Hippocampal formation (tissue), 2 donors: ENCODE measurements at regions not wholly inside any gene's neighbourhood (a gene's known extent, or its start where the extent isn't known, plus 50 kb on each side); places are given as distances from the start of the nearest gene placed in this dataset.

Experiments used
- DNase-seq, 2 donors: peaks; one replicate each; lab custom pipeline; 2025; lab: John Stamatoyannopoulos, UW

GRCh38 chr5:24849210-24849609, 204.4 kb upstream of the CDH10 start:
- DNase-seq, result no peak

- DNase-seq, result no peak
Observed at GRCh38 chr5:24831989-24832388, 187.2 kb upstream of the CDH10 start.

GRCh38 chr5:24823625-24824024, 178.8 kb upstream of the CDH10 start:
- DNase-seq, result no peak

GRCh38 chr5:24819841-24820240, 175.1 kb upstream of the CDH10 start:
- DNase-seq, result no peak

GRCh38 chr5:24817966-24818365, 173.2 kb upstream of the CDH10 start:
- DNase-seq, result no peak

- no peak for DNase-seq
Observed at GRCh38 chr5:24816206-24816605, 171.4 kb upstream of the CDH10 start.

- no peak for DNase-seq
Observed at GRCh38 chr5:24805230-24805629, 160.5 kb upstream of the CDH10 start.

GRCh38 chr5:24804221-24804681, 159.5 kb upstream of the CDH10 start:
- no peak for DNase-seq

- DNase-seq, result no peak
Observed at GRCh38 chr5:24791326-24791725, 146.5 kb upstream of the CDH10 start.

- DNase-seq, result no peak
Observed at GRCh38 chr5:24789611-24790351, 145.0 kb upstream of the CDH10 start.

GRCh38 chr5:24788829-24789514, 144.2 kb upstream of the CDH10 start:
- peak in 1 of 2 donors; percentile 33 for DNase-seq

- DNase-seq, result no peak
Observed at GRCh38 chr5:24786108-24786507, 141.3 kb upstream of the CDH10 start.

GRCh38 chr5:24783596-24783995, 138.8 kb upstream of the CDH10 start:
- no peak for DNase-seq

GRCh38 chr5:24777392-24777791, 132.6 kb upstream of the CDH10 start:
- no peak for DNase-seq

- DNase-seq, result no peak
Observed at GRCh38 chr5:24773261-24773660, 128.5 kb upstream of the CDH10 start.

GRCh38 chr5:24767086-24767485, 122.3 kb upstream of the CDH10 start:
- no peak for DNase-seq

GRCh38 chr5:24765219-24765618, 120.4 kb upstream of the CDH10 start:
- no peak for DNase-seq

- DNase-seq, result no peak
Observed at GRCh38 chr5:24750355-24750754, 105.6 kb upstream of the CDH10 start.

- DNase-seq, result no peak
Observed at GRCh38 chr5:24749701-24750100, 104.9 kb upstream of the CDH10 start.

- no peak for DNase-seq
Observed at GRCh38 chr5:24747327-24747726, 102.5 kb upstream of the CDH10 start.

- no peak for DNase-seq
Observed at GRCh38 chr5:24742334-24742733, 97.6 kb upstream of the CDH10 start.

- no peak for DNase-seq
Observed at GRCh38 chr5:24737163-24737562, 92.4 kb upstream of the CDH10 start.

- no peak for DNase-seq
Observed at GRCh38 chr5:24735284-24735683, 90.5 kb upstream of the CDH10 start.

GRCh38 chr5:24732184-24732583, 87.4 kb upstream of the CDH10 start:
- no peak for DNase-seq
